SK-N-SH treated with all-trans-retinoic acid at 6 μM for 48 hours (cell line): ENCODE measurements at regions not wholly inside any gene's neighbourhood (a gene's known extent, or its start where the extent isn't known, plus 50 kb on each side); places are given as distances from the start of the nearest gene placed in this dataset.
A peak's percentile ranks its signal among the peaks of the same experiment; 100 is the strongest.

Experiments used
- ATAC-seq: fragments of 200-7000 bp; cut with Tn5 transposase; 3 replicates; pipeline ENCODE4 v1.9.1; 2020; ENCODE audit warnings: mild to moderate bottlenecking, moderate library complexity
- ARNTL ChIP-seq: fragments of 450-650 bp; formaldehyde crosslinking; IDR thresholded peaks from 2 replicates; pipeline ENCODE4 v1.5.0; 2020; ENCODE audit warnings: low read depth, mild to moderate bottlenecking, moderate library complexity, borderline replicate concordance
- BACH2 ChIP-seq: fragments of 250-450 bp; sonication (Bioruptor Pico); IDR thresholded peaks from 2 replicates; pipeline ENCODE4 v1.9.0; 2021; ENCODE audit warnings: mild to moderate bottlenecking, borderline replicate concordance
- CREB5 ChIP-seq: fragments of 250-450 bp; sonication (Bioruptor Pico); IDR thresholded peaks from 2 replicates; pipeline ENCODE4 v1.5.1; 2020; ENCODE audit warnings: low read depth, mild to moderate bottlenecking, moderate library complexity
- CSDC2 ChIP-seq: fragments of 250-450 bp; sonication (Bioruptor Pico); IDR thresholded peaks from 2 replicates; pipeline ENCODE4 v1.5.0; 2020; ENCODE audit warnings: mild to moderate bottlenecking, moderate library complexity
- ESRRG ChIP-seq: fragments of 250-450 bp; sonication (Bioruptor Pico); IDR thresholded peaks from 2 replicates; pipeline ENCODE4 v1.6.1; 2021; ENCODE audit warnings: mild to moderate bottlenecking
- GLIS3 ChIP-seq: fragments of 250-450 bp; sonication (Bioruptor Pico); IDR thresholded peaks from 2 replicates; pipeline ENCODE4 v1.5.0; 2020; ENCODE audit warnings: mild to moderate bottlenecking, moderate library complexity
- OSR1 ChIP-seq: fragments of 250-450 bp; sonication (Bioruptor Pico); IDR thresholded peaks from 2 replicates; pipeline ENCODE4 v1.8.0; 2022; ENCODE audit warnings: moderate library complexity, mild to moderate bottlenecking, inconsistent platforms
- PATZ1 ChIP-seq: fragments of 250-450 bp; sonication (Bioruptor Pico); IDR thresholded peaks from 2 replicates; pipeline ENCODE4 v1.8.0; 2020; ENCODE audit warnings: mild to moderate bottlenecking, moderate library complexity, borderline replicate concordance
- PPARA ChIP-seq: fragments of 250-450 bp; sonication (Bioruptor Pico); IDR thresholded peaks from 2 replicates; pipeline ENCODE4 v1.5.0; 2020; ENCODE audit warnings: mild to moderate bottlenecking, borderline replicate concordance
- SNAI2 ChIP-seq: fragments of 250-450 bp; sonication (Bioruptor Pico); IDR thresholded peaks from 2 replicates; pipeline ENCODE4 v1.5.0; 2020; ENCODE audit warnings: mild to moderate bottlenecking, moderate library complexity
- TCF4 ChIP-seq: fragments of 250-450 bp; sonication (Bioruptor Pico); IDR thresholded peaks from 2 replicates; pipeline ENCODE4 v1.8.0; 2021; ENCODE audit warnings: mild to moderate bottlenecking, moderate library complexity, borderline replicate concordance
- TOX ChIP-seq: fragments of 250-450 bp; sonication (Bioruptor Pico); IDR thresholded peaks from 2 replicates; pipeline ENCODE4 v1.8.0; 2021; ENCODE audit warnings: mild to moderate bottlenecking, moderate library complexity, borderline replicate concordance
- TSHZ2 ChIP-seq: fragments of 250-450 bp; sonication (Bioruptor Pico); IDR thresholded peaks from 2 replicates; pipeline ENCODE4 v1.5.0; 2020; ENCODE audit warnings: mild to moderate bottlenecking, moderate library complexity
- ZC3H10 ChIP-seq: fragments of 250-450 bp; sonication (Bioruptor Pico); IDR thresholded peaks from 2 replicates; pipeline ENCODE4 v1.5.1; 2021; ENCODE audit warnings: mild to moderate bottlenecking, moderate library complexity
- ZFP3 ChIP-seq: fragments of 250-450 bp; sonication (Bioruptor Pico); IDR thresholded peaks from 2 replicates; pipeline ENCODE4 v1.5.0; 2020; ENCODE audit warnings: mild to moderate bottlenecking, moderate library complexity
- ZFP30 ChIP-seq: fragments of 450-650 bp; formaldehyde crosslinking; IDR thresholded peaks from 2 replicates; pipeline ENCODE4 v1.5.0; 2022; ENCODE audit warnings: mild to moderate bottlenecking, moderate library complexity
- ZNF565 ChIP-seq: fragments of 450-650 bp; formaldehyde crosslinking; conservative IDR thresholded peaks from 2 replicates; pipeline ENCODE4 v1.5.0; 2020; ENCODE audit warnings: low read depth, mild to moderate bottlenecking, moderate library complexity
- ZNF8 ChIP-seq: fragments of 450-650 bp; formaldehyde crosslinking; IDR thresholded peaks from 2 replicates; pipeline ENCODE4 v1.5.0; 2020; ENCODE audit warnings: mild to moderate bottlenecking, moderate library complexity
- TF ChIP-seq, protein P1 (sequence below): fragments of 250-450 bp; sonication (Bioruptor Pico); IDR thresholded peaks from 2 replicates; pipeline ENCODE4 v1.5.1; 2021; ENCODE audit warnings: mild to moderate bottlenecking, moderate library complexity
- TF ChIP-seq, protein P2 (sequence below): fragments of 250-450 bp; sonication (Bioruptor Pico); IDR thresholded peaks from 2 replicates; pipeline ENCODE4 v1.8.0; 2021; ENCODE audit warnings: low read depth, mild to moderate bottlenecking, moderate library complexity, borderline replicate concordance

DNA sequence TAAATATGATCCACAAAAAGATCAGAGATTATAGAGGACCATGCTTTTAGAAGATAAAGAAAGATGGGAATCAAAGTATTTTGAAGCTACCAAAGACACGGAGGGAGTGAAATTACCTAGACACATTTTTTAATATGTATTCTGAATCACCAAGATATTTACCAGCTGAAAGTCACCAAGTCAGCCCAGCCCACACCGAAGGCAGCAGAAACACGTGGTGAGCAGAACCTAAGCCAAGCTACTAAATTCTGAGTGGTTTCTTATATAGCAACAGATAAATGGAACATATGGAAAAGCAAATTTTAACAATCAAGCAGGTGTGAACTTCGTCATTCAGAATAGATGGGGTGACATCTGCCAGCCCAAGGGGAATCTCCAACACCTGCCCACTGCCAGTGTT lies 134.7 kb upstream of the AKR1E2 start:
- ATAC-seq: no peak
- TF ChIP-seq ZNF8 (CRISPR knock-in tag) (no peak), ZFP30 (CRISPR knock-in tag) (no peak), PPARA (CRISPR knock-in tag) (no peak), TOX (CRISPR knock-in tag) (no peak), BACH2 (CRISPR knock-in tag) (no peak), ESRRG (no peak), ZC3H10 (CRISPR knock-in tag) (no peak), CSDC2 (CRISPR knock-in tag) (no peak), SNAI2 (CRISPR knock-in tag) (no peak), TSHZ2 (no peak), ARNTL (CRISPR knock-in tag) (no peak), ZFP3 (no peak), GLIS3 (no peak), ZNF565 (CRISPR knock-in tag) (no peak), TCF4 (CRISPR knock-in tag) (no peak), OSR1 (CRISPR knock-in tag) (no peak)
- TF ChIP-seq, protein P1, sequence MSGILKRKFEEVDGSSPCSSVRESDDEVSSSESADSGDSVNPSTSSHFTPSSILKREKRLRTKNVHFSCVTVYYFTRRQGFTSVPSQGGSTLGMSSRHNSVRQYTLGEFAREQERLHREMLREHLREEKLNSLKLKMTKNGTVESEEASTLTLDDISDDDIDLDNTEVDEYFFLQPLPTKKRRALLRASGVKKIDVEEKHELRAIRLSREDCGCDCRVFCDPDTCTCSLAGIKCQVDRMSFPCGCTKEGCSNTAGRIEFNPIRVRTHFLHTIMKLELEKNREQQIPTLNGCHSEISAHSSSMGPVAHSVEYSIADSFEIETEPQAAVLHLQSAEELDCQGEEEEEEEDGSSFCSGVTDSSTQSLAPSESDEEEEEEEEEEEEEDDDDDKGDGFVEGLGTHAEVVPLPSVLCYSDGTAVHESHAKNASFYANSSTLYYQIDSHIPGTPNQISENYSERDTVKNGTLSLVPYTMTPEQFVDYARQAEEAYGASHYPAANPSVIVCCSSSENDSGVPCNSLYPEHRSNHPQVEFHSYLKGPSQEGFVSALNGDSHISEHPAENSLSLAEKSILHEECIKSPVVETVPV (CRISPR knock-in tag): no peak
- TF ChIP-seq, protein P2, sequence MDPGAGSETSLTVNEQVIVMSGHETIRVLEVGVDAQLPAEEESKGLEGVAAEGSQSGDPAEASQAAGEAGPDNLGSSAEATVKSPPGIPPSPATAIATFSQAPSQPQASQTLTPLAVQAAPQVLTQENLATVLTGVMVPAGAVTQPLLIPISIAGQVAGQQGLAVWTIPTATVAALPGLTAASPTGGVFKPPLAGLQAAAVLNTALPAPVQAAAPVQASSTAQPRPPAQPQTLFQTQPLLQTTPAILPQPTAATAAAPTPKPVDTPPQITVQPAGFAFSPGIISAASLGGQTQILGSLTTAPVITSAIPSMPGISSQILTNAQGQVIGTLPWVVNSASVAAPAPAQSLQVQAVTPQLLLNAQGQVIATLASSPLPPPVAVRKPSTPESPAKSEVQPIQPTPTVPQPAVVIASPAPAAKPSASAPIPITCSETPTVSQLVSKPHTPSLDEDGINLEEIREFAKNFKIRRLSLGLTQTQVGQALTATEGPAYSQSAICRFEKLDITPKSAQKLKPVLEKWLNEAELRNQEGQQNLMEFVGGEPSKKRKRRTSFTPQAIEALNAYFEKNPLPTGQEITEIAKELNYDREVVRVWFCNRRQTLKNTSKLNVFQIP (CRISPR knock-in tag): no peak

- peak; percentile 7; the same call in 1 of the 3 replicates for ATAC-seq
- no peak for TF ChIP-seq GLIS3
- TF ChIP-seq, protein P1 (CRISPR knock-in tag): no peak
These were observed 137.4 kb upstream of the AKR1E2 start for GRCh38 chr10:4688601-4689000.

GRCh38 chr10:4688168-4688567 lies 137.8 kb upstream of the AKR1E2 start:
- ATAC-seq: peak; percentile 53
- no peak for TF ChIP-seq PPARA (CRISPR knock-in tag)
- TF ChIP-seq CREB5 (CRISPR knock-in tag): no peak
- no peak for TF ChIP-seq OSR1 (CRISPR knock-in tag)
- TF ChIP-seq, protein P2 (CRISPR knock-in tag): no peak
- TF ChIP-seq ZC3H10 (CRISPR knock-in tag): no peak
- TF ChIP-seq PATZ1: no peak
- TF ChIP-seq ZNF565 (CRISPR knock-in tag): no peak
- TF ChIP-seq ARNTL (CRISPR knock-in tag): no peak
